ENCODE measurements at regions not wholly inside any gene's neighbourhood (a gene's known extent, or its start where the extent isn't known, plus 50 kb on each side); places are given as distances from the start of the nearest gene placed in this dataset.
"Not testable (repeated sequence)": the region's sequence is repeated elsewhere in the genome, so short reads cannot be mapped to it uniquely, and the experiment has no call there.

- Histone ChIP-seq H3K27me3 (no peaks in the 10 kb centered on the region), H3K4me1 (no peaks in the 10 kb centered on the region), H3K4me3 (no peak overlapping the region), H3K27ac (no peak overlapping the region), H3K36me3 (no peaks in the 10 kb centered on the region), H3K9me3 (no peaks in the 10 kb centered on the region), H3K9ac (ENCODE audit: low read depth in 2 of 2, low read length in 2 of 2) (no peak overlapping the region)
- TF ChIP-seq CTCF (IDR thresholded peaks at IDR 0.05), result no peak
- no peak for DNase-seq
- intact Hi-C loops (cut with DNase I), result no loop called here
Observed at GRCh38 chr16:82271636-82272035, 101.6 kb upstream of the MPHOSPH6 start.

GRCh38 chr16:82267675-82268074 lies 97.7 kb upstream of the MPHOSPH6 start:
- H3K9ac ChIP-seq (ENCODE audit: low read depth in 2 of 2, low read length in 2 of 2); H3K4me3 ChIP-seq; H3K9me3 ChIP-seq; H3K4me1 ChIP-seq; H3K36me3 ChIP-seq; H3K27me3 ChIP-seq; H3K27ac ChIP-seq; DNase-seq: not testable (repeated sequence)
- intact Hi-C loops (cut with DNase I), result loop anchor here (5.0 to 10.0 kb wide), 2 partner anchors 187 to 315 kb away; no protein-coding TSS in a partner anchor

GRCh38 chr16:82265809-82266208 lies 95.8 kb upstream of the MPHOSPH6 start:
- Histone ChIP-seq H3K36me3 (no peaks in the 10 kb centered on the region), H3K9ac (ENCODE audit: low read depth in 2 of 2, low read length in 2 of 2) (no peak overlapping the region), H3K4me3 (no peak overlapping the region), H3K4me1 (no peaks in the 10 kb centered on the region), H3K9me3 (no peaks in the 10 kb centered on the region), H3K27me3 (peaks cover 5% of the 10 kb centered on the region), H3K27ac (no peak overlapping the region)
- TF ChIP-seq CTCF (IDR thresholded peaks at IDR 0.05), result no peak
- intact Hi-C loops (cut with DNase I), result loop anchor here (5.0 to 10.0 kb wide), 2 partner anchors 189 to 316 kb away; no protein-coding TSS in a partner anchor
- DNase-seq, result no peak

GRCh38 chr16:82264756-82265155 lies 94.7 kb upstream of the MPHOSPH6 start:
- intact Hi-C loops (cut with DNase I), result loop anchor here (5.0 to 10.0 kb wide), 2 partner anchors 190 to 318 kb away; no protein-coding TSS in a partner anchor
- no peak overlapping the region for H3K4me3 ChIP-seq
- no peak for TF ChIP-seq CTCF (IDR thresholded peaks at IDR 0.05)
- no peaks in the 10 kb centered on the region for H3K9me3 ChIP-seq
- H3K36me3 ChIP-seq, result no peaks in the 10 kb centered on the region
- H3K27me3 ChIP-seq, result peaks cover 5% of the 10 kb centered on the region
- DNase-seq, result no peak
- no peak overlapping the region for H3K9ac ChIP-seq (ENCODE audit: low read depth in 2 of 2, low read length in 2 of 2)
- no peaks in the 10 kb centered on the region for H3K4me1 ChIP-seq
- no peak overlapping the region for H3K27ac ChIP-seq

GRCh38 chr16:82263521-82264143 lies 93.6 kb upstream of the MPHOSPH6 start:
- Histone ChIP-seq H3K4me3 (no peak overlapping the region), H3K9ac (ENCODE audit: low read depth in 2 of 2, low read length in 2 of 2) (no peak overlapping the region), H3K9me3 (no peaks in the 10 kb centered on the region), H3K27me3 (peaks cover 5% of the 10 kb centered on the region), H3K27ac (no peak overlapping the region), H3K4me1 (no peaks in the 10 kb centered on the region), H3K36me3 (no peaks in the 10 kb centered on the region)
- TF ChIP-seq CTCF (IDR thresholded peaks at IDR 0.05), result peak; percentile 89
- intact Hi-C loops (cut with DNase I), result loop anchor here (10.0 kb wide), 1 partner anchor 191 kb away; no protein-coding TSS in a partner anchor
- peak; percentile 64 for DNase-seq

GRCh38 chr16:82262244-82262643 lies 92.2 kb upstream of the MPHOSPH6 start:
- intact Hi-C loops (cut with DNase I), result loop anchor here (10.0 kb wide), 1 partner anchor 193 kb away; no protein-coding TSS in a partner anchor

More at GRCh38 chr16:82262244-82262643, 92.2 kb upstream of the MPHOSPH6 start:
- TF ChIP-seq CTCF (IDR thresholded peaks at IDR 0.05), result no peak
- Histone ChIP-seq H3K27me3 (peaks cover 5% of the 10 kb centered on the region), H3K36me3 (no peaks in the 10 kb centered on the region), H3K4me1 (no peaks in the 10 kb centered on the region), H3K4me3 (no peak overlapping the region), H3K27ac (no peak overlapping the region), H3K9ac (ENCODE audit: low read depth in 2 of 2, low read length in 2 of 2) (no peak overlapping the region), H3K9me3 (no peaks in the 10 kb centered on the region)
- no peak for DNase-seq

Data from colonic mucosa (tissue), 4 donors.